ENCODE measurements at regions not wholly inside any gene's neighbourhood (a gene's known extent, or its start where the extent isn't known, plus 50 kb on each side); places are given as distances from the start of the nearest gene placed in this dataset.
A peak's percentile ranks its signal among the peaks of the same experiment; 100 is the strongest.

DNA sequence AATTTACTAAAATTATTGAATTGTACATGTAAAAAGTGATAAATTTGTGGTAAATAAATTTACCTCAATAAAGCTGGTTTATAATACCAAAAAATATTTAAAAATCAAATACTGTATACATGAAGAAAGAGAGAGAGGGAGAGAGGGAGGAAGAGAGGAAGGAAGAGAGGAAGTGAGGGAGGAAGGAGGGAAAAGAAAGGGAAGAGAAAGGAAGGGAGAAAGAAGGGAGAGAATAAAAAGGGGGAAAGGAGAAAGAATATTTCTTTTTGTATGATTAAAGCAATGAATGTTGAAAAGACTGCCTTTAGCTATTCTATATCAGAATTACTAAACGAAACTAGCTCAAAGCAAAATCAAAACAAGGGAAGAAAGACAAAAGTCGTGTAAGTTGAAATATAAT lies 150.0 kb downstream of the LRIG2 start:
- no peak overlapping the region for H3K4me2 ChIP-seq
- H3K27ac ChIP-seq, result no peak overlapping the region
- no peaks in the 10 kb centered on the region for H3K9me3 ChIP-seq
- no peak for FAIRE-seq
- no peak for DNase-seq (ENCODE audit: low read depth in 1 of 2, low spot score in 1 of 2)
- ChIA-PET CTCF (no interaction called here), POLR2A (no interaction called here)
- no peak overlapping the region for H3K4me3 ChIP-seq
- H3K4me1 ChIP-seq, result peaks cover 3% of the 10 kb centered on the region; the same call in 1 of the 3 replicates
- TF ChIP-seq PHF8 (IDR thresholded peaks at IDR 0.05; ENCODE audit: borderline replicate concordance, low read depth) (no peak), FOXS1 (CRISPR knock-in tag; IDR thresholded peaks at IDR 0.05) (no peak), MAZ (IDR thresholded peaks at IDR 0.05; ENCODE audit: borderline replicate concordance, low read depth, low read length) (no peak), POLR2A (IDR thresholded peaks at IDR 0.05; ENCODE audit: low read length) (no peak), RCOR1 (IDR thresholded peaks at IDR 0.05; ENCODE audit: low read depth, low read length) (no peak), HOXB13 (CRISPR knock-in tag; IDR thresholded peaks at IDR 0.05; ENCODE audit: low read depth) (no peak), FOSB (CRISPR knock-in tag; IDR thresholded peaks at IDR 0.05) (no peak), CTCF (IDR thresholded peaks at IDR 0.05) (no peak), RNF2 (IDR thresholded peaks at IDR 0.05; ENCODE audit: borderline replicate concordance, low read depth) (no peak), ZNF302 (CRISPR knock-in tag; IDR thresholded peaks at IDR 0.05) (no peak), GATA3 (IDR thresholded peaks at IDR 0.05; ENCODE audit: borderline replicate concordance) (no peak)
- 39% methylated on average over 2 of the region's 2 CpGs for WGBS (ENCODE audit: missing lambda C conversion rate)
- ATAC-seq, result no peak

DNA sequence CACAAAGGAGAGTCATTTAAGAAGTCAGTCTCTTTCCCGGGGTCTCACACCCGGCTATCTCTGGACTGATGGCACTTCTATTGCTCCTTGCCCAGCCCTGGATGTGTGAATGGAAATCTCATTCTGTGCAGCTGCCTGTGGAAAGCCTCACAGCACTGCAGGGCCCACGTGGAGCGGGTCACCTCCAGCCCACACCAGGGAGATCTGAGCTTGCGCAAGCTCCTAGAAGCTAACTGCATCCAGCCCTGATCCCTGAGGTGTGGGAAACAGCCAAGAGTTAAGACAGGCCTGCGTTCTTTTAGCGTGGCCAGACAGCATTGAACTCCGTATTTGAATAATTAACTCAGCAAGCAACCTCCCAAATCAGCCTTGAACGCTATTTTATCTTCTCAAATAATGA lies 150.5 kb downstream of the LRIG2 start:
- H3K9me3 ChIP-seq, result no peaks in the 10 kb centered on the region
- no peak overlapping the region for H3K27ac ChIP-seq
- FAIRE-seq (no peak), DNase-seq (ENCODE audit: low read depth in 1 of 2, low spot score in 1 of 2) (no peak), ATAC-seq (no peak)
- WGBS (ENCODE audit: missing lambda C conversion rate), result 72% methylated on average over 9 of the region's 9 CpGs
- no peaks in the 10 kb centered on the region for H3K4me1 ChIP-seq
- no peak overlapping the region for H3K4me3 ChIP-seq
- H3K4me2 ChIP-seq, result no peak overlapping the region
- ChIA-PET POLR2A (no interaction called here), CTCF (no interaction called here)
- TF ChIP-seq POLR2AphosphoS2 (conservative IDR thresholded peaks at IDR 0.05; ENCODE audit: low read length), result no peak
- peak in 1 of 2 experiments; percentile 43; a peak in 1 of 4 replicates for TF ChIP-seq CEBPB (IDR thresholded peaks at IDR 0.05)

DNA sequence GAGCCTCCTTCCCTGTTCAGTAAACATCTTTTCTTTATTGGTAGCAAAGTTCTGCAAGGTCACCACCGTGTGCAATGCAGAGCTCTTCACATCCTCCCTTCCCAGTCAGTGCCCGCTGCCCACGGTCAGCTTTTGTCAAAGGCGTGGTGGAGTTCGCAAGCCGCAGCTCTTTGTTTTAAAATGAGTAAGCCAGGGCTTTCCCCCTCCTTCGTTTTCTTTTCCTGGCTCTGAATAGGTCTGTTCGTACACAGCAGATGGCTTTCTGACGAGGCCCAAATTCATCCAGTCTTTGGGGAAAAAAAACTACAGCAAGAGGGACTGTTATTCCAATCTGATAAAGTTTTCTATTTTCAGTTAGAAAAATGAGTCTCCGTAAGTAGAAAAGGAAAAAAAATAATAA lies 153.2 kb downstream of the LRIG2 start:
- no peak for FAIRE-seq
- Histone ChIP-seq H3K9me3 (no peaks in the 10 kb centered on the region), H3K4me1 (no peaks in the 10 kb centered on the region), H3K4me2 (no peak overlapping the region), H3K4me3 (no peak overlapping the region), H3K27ac (no peak overlapping the region)
- no peak for ATAC-seq
- ChIA-PET CTCF (no interaction called here), POLR2A (no interaction called here)
- 83% methylated on average over 10 of the region's 10 CpGs for WGBS (ENCODE audit: missing lambda C conversion rate)
- TF ChIP-seq ATOH8 (CRISPR knock-in tag; IDR thresholded peaks at IDR 0.05; ENCODE audit: low read depth), result no peak
- no peak for TF ChIP-seq HOXA7 (CRISPR knock-in tag; IDR thresholded peaks at IDR 0.05)
- TF ChIP-seq MYC (IDR thresholded peaks at IDR 0.05; ENCODE audit: borderline replicate concordance, low read length), result no peak
- no peak for TF ChIP-seq EHF (CRISPR knock-in tag; IDR thresholded peaks at IDR 0.05)
- no peak for TF ChIP-seq TP53 (CRISPR knock-in tag; IDR thresholded peaks at IDR 0.05)
- TF ChIP-seq EHMT2 (IDR thresholded peaks at IDR 0.05; ENCODE audit: low read depth), result no peak
- DNase-seq (ENCODE audit: low read depth in 1 of 2, low spot score in 1 of 2), result no peak

DNA sequence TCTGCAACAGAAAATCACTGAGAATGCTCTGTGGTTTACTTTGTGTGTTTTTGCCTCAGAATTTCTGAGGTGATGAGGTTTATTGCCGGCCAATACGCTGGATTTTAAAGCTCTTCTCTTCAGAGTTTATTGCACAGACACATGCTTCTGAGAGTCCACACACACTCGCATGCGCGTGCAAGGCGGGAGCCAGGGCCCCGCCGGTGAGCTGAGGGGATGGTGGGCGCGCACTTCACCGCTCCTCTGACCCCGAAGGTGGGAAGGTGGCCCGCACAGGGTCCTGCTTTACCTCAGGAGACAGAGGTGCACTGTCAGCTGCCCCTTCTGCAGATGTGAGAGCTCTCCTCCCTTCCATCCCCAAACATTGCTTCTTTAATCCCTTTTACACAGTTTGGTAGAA lies 158.4 kb upstream of the MAGI3 start:
- ATAC-seq (no peak), DNase-seq (ENCODE audit: low read depth in 1 of 2, low spot score in 1 of 2) (no peak), FAIRE-seq (no peak)
- H3K4me2 ChIP-seq, result no peak overlapping the region
- H3K9me3 ChIP-seq, result no peaks in the 10 kb centered on the region
- TF ChIP-seq, protein P1, sequence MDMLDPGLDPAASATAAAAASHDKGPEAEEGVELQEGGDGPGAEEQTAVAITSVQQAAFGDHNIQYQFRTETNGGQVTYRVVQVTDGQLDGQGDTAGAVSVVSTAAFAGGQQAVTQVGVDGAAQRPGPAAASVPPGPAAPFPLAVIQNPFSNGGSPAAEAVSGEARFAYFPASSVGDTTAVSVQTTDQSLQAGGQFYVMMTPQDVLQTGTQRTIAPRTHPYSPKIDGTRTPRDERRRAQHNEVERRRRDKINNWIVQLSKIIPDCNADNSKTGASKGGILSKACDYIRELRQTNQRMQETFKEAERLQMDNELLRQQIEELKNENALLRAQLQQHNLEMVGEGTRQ (IDR thresholded peaks at IDR 0.05), result no peak
- TF ChIP-seq MYC (IDR thresholded peaks at IDR 0.05; ENCODE audit: borderline replicate concordance, low read length) (no peak), RAD21 (conservative IDR thresholded peaks at IDR 0.05 in 1 of 2, IDR thresholded peaks at IDR 0.05 in 1 of 2) (no peak), CBX8 (IDR thresholded peaks at IDR 0.05) (no peak)
- H3K4me1 ChIP-seq, result no peaks in the 10 kb centered on the region
- 83% methylated on average over 12 of the region's 13 CpGs for WGBS (ENCODE audit: missing lambda C conversion rate)
- H3K4me3 ChIP-seq, result no peak overlapping the region
- POLR2A ChIA-PET, result no interaction called here
- H3K27ac ChIP-seq, result no peak overlapping the region
- CTCF ChIA-PET, result no interaction called here
